Daoy (cell line): ENCODE measurements at regions not wholly inside any gene's neighbourhood (a gene's known extent, or its start where the extent isn't known, plus 50 kb on each side); places are given as distances from the start of the nearest gene placed in this dataset.

ENCODE experiments used
- DNase-seq: peaks from one replicate; pipeline ENCODE4 v3.0.0-alpha.2; 2015; ENCODE audit warnings: low read depth

DNA sequence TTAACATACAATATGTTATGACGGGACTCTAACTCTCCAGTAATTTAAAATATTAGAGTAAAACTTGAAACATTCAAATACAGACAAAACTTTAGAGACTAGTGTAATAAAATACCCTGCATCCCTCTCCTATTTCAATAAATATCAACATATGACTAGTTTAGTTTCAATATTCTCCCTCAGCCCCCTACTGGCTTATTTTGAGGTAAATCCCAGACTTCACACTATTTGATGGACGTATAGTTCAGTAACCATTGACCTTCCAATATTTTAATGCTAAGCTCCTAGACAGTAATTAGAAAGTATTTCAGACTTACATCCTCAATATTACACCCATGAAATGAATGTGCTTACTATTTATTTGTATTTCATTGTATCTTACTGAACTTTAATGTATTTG lies 180.7 kb upstream of the STARD13 start:
- DNase-seq = no peak

DNA sequence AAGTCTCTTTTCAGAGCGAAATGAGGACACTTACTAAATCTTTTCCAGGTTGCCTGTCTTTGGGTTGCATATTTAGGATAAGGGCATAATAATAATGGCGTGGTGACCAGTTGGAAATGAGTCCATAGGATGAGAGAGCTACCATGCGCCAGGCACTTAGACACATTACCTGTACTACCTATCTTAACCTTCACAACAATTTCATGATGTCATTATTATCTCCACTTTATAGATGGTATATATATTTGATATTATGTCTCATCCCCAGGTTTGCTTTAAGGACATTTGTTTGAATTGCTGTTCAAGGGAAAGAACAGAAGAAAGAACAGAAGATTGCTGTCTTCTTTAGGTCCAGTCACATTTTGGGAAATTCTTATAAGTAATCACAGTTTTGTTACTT lies 182.0 kb upstream of the STARD13 start:
- no peak for DNase-seq

DNA sequence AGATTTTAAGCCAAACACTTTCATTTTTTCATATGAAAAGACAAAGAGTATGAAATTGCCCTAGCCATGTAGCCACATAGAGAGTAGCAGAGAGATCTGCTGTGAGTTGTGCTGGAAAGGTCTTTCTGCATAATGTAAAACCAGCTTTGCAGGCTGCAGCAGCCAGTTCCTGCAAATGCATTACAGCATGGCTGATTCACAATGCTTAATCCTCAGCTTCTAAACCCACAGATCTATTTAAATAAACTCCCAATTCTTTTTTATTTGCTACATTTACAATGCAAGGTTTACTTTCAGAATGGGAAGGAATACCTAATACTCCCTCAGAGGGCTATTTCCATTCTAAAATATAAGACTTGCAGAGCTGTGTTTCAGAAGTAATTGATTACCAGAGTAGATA lies 185.6 kb upstream of the STARD13 start:
- DNase-seq = no peak

DNA sequence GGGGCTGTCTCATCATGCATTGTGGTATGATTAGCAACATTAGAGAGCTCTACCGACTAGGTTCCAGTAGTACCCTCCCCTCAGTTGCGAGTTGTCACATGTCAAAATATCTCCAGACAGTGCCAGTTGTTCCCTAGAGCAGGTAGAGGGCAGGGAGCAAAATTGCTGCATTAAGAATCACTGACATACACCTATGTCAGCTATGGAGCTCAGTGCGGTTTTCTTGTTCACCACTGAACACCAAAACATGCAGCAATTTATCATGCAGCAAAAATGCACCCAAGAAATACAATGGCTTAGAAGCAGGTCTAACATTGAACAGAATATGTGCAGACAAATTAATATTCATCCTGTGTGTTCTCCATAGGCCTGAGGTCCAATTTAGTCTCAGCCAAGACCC lies 186.9 kb upstream of the STARD13 start:
- no peak for DNase-seq

DNA sequence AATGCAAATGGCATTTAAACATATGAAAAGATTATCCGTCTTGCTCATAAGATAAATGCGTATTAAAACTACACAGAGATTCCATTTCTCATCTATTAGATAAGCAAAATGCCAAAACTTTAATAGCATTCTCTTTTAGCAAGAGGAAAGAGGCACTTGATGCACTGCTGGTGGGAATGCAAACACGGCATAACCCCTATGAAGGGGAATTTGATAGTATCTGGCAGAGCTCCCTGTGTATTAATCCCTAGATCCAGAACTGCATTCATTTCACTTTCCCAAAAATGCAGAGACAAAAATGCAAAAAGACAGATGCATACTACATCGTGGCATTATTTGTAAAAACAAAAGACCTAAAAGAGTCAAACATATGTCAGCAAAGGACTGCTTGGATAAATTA lies 193.6 kb upstream of the STARD13 start:
- DNase-seq = no peak

DNA sequence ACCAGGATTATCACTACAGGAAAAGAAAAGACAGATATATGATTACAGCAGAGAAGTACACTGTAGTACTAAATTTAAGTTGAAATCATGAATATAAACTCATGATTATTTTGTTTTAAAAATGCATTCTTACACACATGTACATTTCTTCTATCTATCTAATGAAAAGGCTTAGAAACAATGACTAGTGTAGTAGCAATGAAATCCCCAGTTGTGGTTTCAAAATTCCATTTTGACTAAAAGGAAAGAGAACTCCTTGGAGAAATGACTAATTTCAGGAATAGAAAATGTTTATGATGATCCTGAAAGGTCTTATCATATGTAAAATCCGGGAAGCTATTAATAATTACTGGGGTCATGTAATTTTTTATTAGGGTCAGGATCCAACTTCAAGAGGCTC lies 195.0 kb upstream of the STARD13 start:
- no peak for DNase-seq

DNA sequence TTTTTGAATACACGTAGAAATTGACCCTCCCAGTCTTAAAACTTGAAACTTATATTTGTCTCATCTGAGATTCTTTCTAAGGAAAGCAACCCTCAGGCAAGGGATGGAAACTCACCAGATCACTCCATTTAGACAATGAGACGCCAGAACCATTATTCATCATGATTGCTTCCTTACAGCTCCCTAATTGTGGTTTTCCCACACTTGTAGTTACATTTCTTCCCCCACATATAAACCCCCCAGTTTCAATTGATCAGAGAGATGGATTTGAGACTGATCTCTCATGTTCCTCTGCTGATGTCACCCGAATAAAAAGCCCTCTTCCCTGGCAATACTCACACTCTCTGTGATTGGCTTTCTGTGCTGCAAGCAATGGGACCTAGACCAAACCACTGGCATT lies 197.9 kb upstream of the STARD13 start:
- peak; percentile 11 for DNase-seq

DNA sequence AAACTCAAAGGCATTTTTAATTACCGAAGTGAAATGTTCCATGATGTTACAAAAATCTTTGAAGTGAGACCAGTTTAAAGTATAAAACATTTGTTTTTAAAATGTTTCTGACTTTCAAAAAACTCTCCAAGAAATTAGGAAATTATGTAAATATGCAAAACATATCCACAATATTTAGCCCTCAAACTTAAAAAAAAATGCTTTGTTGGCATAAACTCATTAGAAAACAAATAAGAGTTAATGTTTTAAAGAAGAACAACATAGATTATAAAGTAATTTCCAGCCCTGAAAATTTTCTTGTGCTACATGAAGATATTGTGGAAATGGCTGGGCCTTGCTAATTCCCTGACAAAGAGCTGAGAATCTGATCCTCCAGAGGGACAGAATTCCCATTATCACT lies 199.7 kb upstream of the STARD13 start:
- no peak for DNase-seq

DNA sequence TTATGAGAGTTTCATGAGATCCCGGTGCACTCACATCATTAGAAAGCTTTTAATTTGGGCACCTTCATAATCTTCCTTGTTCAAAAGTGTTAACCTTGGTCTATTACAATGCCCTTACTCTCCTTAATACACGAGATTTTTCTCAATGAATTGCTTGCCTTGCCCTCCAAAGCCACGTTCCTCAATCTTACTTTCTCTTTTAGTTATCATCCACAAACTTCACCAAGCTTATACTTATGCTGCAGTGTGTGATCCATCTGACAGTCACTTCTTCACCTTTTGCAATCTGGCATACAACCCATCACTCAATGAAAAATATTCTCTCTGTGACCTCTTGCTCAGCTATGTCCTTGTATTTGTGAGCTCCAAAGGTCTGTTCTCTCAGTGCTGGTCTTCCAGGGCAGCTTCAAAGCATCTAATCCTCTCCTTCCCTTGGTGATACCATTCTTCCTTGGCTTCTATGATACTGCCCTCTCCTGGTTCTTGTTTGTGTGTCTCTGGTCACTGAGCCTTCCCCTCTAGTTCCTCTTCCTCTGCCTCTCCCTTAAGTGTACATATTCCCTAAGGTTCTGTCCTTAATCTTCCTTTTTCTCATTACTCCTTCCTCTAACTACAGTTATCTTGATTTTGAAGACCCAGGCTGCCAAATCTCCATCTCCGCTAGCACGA lies 202.2 kb upstream of the STARD13 start:
- peak; percentile 17 for DNase-seq

DNA sequence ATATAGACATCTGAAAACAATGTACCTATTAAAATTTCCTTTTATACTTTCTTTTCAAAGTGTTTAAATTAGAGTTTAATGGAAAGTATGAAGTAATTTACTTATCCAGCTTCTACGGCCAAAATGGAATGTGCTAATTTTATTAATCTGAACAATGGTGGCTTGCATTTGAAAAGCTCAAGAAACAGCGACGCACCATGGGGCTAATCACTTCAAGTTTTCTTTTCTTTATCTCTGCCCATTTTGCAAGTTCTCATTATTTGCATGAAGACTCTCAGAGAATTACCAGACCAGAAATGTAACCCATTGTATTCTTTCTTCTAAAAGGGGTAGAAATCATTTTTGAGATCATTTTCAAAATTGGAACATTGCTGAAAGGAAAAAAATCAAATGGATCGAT lies 204.0 kb upstream of the STARD13 start:
- DNase-seq = no peak

DNA sequence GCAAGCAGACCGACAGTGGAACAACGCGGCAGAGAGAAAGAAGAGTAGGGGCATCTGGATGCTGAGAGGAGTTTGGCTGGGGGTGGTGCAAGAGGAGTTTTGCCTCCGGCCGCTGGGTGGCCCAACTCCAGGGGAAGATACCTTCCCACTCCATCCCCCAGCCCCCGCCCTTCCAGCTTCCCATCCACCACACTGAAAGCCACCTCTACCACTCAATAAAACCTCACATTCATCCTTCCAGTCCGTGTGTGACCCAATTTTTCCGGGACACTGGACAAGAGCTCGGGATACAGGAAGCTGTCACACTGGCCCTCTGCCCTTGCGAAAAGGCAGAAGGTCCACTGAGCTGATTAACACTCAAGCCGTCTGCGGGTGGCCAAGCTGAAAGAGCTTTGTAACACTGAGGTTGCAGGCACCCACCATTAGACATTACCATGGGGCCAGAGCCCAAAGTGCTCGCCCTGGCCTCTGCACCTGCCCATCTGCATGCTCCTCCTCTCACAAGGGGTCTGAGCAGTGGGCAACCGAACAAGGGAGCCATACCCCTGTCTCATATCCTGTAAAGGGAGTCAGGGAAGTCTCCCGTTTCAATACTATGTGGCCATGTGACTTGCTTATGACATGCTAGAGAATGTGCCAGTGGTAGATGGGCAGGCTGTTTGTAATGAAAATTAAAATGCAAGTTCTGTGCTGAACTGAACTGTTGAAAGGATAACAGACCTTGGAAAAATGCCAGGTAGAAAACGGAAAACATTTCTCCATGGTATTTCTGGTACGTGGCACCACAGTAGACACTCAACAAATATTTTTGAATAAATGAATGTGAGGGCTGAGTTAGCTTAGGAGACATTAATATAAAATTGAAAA lies 205.1 kb upstream of the STARD13 start:
- no peak for DNase-seq

DNA sequence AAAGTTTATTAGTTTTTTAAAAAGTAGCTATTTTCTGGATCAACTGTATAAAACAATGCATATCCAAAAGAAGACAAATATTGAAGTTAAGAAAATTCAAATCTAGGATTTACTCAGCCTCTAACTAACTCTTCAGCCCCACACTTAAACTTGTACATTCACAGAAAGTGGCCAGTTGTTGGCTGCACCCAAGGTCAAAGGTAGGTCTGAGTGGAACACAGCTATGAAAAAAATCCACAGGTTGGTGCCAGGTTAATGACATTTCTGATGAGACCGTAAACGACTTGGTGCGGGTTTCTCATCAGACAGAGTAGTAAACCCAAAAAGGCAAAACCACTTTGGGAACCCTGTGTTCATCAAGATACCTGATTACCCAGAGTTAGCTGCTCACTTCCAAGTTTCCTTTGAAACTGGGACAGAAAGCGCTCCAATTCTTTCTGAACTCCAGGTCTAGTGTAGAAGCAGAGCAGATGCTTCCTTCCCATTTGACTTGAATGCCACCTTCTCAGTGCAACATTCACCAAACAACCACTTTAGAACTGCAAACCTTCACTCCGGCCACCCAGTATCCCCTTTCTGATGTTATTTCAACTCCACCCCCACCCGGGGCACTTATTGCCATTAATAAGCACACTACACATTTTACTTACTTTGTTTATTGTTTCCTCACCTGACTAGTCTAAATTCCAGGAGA lies 208.3 kb upstream of the STARD13 start:
- DNase-seq = no peak

DNA sequence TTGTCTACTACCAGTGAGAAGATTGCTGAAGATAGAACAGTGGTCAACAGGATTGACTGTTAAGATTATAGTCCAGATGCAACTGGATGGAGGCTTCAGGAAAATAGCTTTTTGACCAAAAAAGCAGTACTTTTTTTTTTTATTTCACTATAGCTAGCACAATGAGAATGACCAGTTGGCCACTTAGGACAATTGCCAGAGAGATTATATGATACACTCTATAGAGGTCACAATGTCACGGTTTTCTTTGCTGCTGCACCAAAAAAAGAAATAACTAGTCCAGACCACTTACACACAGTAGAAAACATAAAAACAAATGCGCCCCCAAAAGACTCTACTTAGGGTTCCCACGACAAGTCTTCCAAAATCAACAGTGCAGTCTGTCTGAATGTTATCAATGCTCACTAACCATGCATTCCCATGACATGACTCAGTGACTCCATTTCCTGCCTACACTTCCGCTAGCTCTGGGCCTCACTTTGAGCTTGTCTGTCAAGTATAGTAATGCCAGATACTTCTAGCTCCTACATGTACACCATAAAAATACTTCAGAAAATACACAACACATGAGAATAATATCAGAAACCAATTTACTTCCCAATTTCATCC lies 209.1 kb upstream of the STARD13 start:
- DNase-seq = peak; percentile 94

DNA sequence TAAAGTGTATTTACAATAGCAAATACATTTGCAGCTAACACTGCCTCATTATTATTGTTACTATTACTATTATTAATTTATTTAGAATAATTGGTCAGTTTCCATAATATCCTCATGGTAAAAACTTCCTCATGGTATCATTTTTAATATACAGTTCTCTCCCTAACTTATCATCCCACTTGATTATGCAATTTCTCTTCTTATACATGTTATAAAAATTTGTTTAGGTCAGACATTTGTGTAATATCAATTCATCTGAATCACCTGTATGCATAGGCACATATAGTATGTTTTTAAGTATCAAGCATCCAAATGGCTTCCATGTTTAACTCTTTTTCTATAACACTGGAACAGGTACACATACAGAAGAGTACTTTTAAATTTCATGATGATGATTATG lies 210.8 kb upstream of the STARD13 start:
- DNase-seq = no peak

DNA sequence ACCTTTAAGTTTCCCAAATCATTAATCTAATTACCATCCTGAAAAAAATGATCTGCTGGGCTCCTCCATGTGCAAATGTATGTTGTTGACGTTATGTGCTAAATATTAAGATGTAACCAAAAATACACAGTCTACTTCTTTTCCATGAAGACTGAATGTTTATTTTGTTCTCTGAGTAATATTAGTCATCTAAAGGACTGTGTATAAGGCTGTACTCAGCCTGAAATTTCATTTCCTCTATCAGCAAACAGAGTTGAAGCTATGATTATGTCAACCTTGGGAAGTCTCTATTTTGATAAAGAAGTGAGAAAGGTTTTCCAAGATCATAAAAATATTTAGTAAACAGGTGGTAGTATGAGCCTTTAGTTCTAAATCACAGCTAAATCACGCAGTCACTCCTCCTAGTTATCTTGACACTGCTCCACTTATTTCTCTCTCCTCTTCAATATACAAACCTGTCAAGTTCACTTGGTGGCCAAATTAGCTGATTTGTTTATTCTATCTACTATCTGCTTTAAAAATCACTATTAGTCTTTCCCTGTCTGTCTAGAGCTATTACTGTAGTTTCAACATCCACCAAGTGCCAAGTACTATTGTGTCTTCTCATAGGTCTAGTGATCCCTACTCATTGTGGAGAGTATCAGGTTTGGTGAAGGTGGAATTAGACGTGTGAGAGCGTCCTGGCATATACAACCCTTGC lies 211.7 kb upstream of the STARD13 start:
- DNase-seq = no peak

DNA sequence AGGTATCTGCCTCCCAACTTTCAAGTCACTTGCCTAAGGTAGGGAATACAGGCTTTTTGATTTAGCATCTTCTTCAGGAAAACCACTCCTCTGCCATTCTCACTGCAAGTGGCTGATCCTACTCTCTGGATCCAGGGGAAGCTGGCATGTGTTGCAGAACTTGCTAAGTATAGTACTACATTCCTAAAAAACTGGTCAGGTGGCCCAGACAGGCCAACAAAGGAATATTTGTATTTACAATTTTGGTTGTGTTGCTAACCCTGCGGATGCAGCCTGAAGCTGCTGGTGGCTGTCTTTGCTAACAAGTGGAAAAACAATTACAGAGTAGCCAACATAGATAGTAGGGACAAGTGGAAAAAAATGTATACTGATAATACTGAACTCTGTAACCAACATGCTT lies 222.5 kb upstream of the STARD13 start:
- no peak for DNase-seq

DNA sequence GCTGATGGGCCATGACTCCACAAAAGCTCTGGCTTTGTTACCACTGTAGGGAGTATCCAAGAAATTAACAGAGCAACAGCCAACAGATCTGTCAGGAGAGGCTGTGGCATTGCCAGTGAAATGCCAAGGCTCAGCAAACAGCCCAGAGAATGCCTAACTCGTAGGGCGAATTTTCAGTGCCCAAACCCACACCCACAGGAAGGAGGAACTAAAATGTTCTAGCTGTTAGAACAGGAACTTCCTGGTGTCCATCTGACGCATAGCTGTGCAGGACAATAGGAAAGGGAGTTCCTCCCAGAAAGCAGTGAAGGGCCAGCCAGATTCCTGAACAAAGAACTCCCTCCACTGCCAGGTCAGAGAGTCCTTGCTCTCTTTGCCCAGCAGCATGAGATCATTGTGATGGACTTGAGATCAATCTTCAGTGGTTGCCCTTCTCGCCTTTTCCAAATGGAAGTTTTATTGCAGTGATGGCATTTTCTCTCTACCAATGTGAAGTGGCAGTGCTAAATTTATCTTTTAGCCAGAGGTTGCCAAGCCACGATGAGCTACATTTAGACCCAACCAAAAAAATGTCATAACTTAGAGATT lies 224.2 kb upstream of the STARD13 start:
- DNase-seq = no peak

DNA sequence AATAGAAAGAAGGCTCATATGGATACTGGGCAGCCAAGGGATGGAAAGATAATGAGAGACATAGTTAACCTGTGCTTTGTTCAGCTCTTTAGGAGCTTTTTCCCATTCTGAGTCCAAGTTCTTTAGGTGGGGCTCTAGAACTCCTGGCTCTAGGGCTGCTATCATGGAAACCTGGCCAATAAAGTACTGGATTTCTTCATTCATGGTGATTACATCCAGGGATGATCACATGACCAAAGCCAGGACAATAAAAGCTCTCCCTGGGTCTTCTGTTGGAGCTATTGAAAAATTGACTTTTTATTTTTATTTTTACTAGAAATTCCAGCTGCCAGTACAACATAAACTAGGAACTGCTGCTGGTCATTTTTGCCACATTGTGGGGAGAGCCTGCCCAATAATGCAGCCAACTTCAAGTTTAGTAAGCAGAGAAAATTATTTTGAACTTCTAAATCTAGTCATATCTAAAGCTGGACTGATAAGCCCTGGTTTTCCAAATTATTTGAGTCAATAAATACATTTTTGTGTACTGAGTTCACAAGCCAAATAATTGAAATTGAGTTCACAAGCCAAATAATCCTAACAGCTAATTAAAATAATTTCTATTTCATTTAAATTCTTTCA lies 224.9 kb upstream of the STARD13 start:
- no peak for DNase-seq

DNA sequence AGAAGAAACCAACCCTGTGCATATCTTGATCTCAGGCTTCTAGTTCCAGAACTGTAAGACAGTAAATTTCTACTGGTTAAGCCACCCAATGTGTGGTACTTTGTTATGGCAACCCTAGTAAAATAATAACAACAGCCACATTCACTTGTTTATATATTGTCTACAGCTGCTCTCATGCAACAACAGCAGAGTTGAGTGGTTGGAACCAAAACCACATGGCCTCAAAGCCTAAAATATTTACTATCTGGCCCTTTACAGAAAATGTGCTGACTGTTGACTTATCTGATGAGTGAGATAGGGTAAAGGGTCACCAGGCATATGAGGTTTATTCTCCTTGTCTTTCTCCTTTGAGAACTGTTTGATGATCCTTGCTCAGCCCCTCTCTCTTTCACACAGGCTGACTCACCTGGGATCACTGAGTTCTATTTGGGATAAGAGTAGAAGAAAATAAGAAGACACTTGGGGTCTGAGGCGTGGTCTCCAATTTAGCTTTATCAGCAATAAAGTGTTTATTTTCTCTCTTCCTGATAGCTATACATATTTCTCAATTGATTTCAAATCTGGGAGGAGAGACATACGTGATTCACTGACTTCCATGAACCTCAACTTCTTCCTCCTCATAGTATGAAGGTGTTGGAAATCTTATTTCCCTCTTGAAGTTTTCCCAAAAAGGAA lies 227.5 kb upstream of the STARD13 start:
- no peak for DNase-seq

DNA sequence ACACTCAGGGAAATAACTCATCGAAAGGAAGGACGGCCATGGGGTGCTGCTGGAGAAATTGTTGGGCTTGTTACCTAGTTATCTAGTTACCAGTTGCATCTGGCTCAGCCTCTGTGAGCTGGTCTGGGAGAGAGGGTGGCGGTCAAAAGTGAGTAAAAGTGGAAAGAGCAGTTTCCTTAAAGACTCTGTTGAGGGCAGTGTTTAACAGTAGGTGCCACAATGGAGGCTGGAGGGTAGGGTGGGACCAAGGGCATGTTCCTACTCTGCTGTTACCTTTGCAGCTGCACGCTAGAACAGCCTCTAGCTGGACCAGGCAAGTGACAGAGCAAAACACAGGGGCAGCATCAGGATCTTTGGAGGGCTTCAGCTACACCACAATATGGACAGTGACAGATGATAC lies 228.8 kb upstream of the STARD13 start:
- no peak for DNase-seq
